ENCODE measurements at regions not wholly inside any gene's neighbourhood (a gene's known extent, or its start where the extent isn't known, plus 50 kb on each side); places are given as distances from the start of the nearest gene placed in this dataset.

- DNase-seq = no peak
Observed at GRCh38 chr18:78561757-78562510, 417.7 kb upstream of the SALL3 start.

GRCh38 chr18:78562531-78562961 lies 417.1 kb upstream of the SALL3 start:
- no peak for DNase-seq

GRCh38 chr18:78563110-78563509 lies 416.5 kb upstream of the SALL3 start:
- DNase-seq = no peak

- DNase-seq = no peak
Observed at GRCh38 chr18:78564030-78564429, 415.6 kb upstream of the SALL3 start.

- no peak for DNase-seq
Observed at GRCh38 chr18:78564518-78564917, 415.1 kb upstream of the SALL3 start.

GRCh38 chr18:78565240-78565639 lies 414.4 kb upstream of the SALL3 start:
- DNase-seq = no peak

GRCh38 chr18:78566065-78566464 lies 413.6 kb upstream of the SALL3 start:
- DNase-seq = no peak

- DNase-seq = no peak
Observed at GRCh38 chr18:78566720-78567119, 412.9 kb upstream of the SALL3 start.

- no peak for DNase-seq
Observed at GRCh38 chr18:78571063-78571785, 408.4 kb upstream of the SALL3 start.

GRCh38 chr18:78571831-78572347 lies 407.7 kb upstream of the SALL3 start:
- no peak for DNase-seq

GRCh38 chr18:78573773-78574172 lies 405.8 kb upstream of the SALL3 start:
- DNase-seq = no peak

GRCh38 chr18:78576967-78577366 lies 402.7 kb upstream of the SALL3 start:
- no peak for DNase-seq

- no peak for DNase-seq
Observed at GRCh38 chr18:78579449-78579848, 400.2 kb upstream of the SALL3 start.

GRCh38 chr18:78579854-78580577 lies 399.6 kb upstream of the SALL3 start:
- DNase-seq = no peak

GRCh38 chr18:78580835-78581339 lies 398.7 kb upstream of the SALL3 start:
- DNase-seq = no peak

GRCh38 chr18:78582181-78582709 lies 397.4 kb upstream of the SALL3 start:
- DNase-seq = no peak

GRCh38 chr18:78582898-78583738 lies 396.5 kb upstream of the SALL3 start:
- no peak for DNase-seq

GRCh38 chr18:78583739-78584458 lies 395.7 kb upstream of the SALL3 start:
- no peak for DNase-seq

GRCh38 chr18:78584459-78585022 lies 395.1 kb upstream of the SALL3 start:
- no peak for DNase-seq

- DNase-seq = no peak
Observed at GRCh38 chr18:78586586-78586985, 393.0 kb upstream of the SALL3 start.

- DNase-seq = no peak
Observed at GRCh38 chr18:78587096-78587495, 392.5 kb upstream of the SALL3 start.

Measured in activated CD4-positive, alpha-beta T cell treated with anti-CD3 and anti-CD28 coated beads for 48 hours (primary cell).